AG04450 (cell line): ENCODE measurements at regions not wholly inside any gene's neighbourhood (a gene's known extent, or its start where the extent isn't known, plus 50 kb on each side); places are given as distances from the start of the nearest gene placed in this dataset.

Experiments
- CTCF ChIA-PET: fragments of 300-600, 350-600 bp; formaldehyde crosslinking; extraction: SDS; loops from one replicate; lab custom pipeline; 2022; ENCODE audit warnings: antibody characterized with exemption, inconsistent platforms; lab: Charles Lee
- POLR2A ChIA-PET: fragments of 350-600 bp; formaldehyde crosslinking; extraction: SDS; loops from one replicate; lab custom pipeline; 2021; ENCODE audit warnings: antibody characterized with exemption, inconsistent platforms; lab: Yijun Ruan, JAX
- DNase-seq: peaks from one replicate; pipeline ENCODE4 v3.0.0-alpha.2; 2011; ENCODE audit warnings: low read depth, low spot score
- H3K27ac ChIP-seq: one replicate; pipeline ENCODE4 v1.5.1; 2012; ENCODE audit warnings: low read depth, low read length, control low read depth
- H3K27me3 ChIP-seq: one replicate; pipeline ENCODE4 v1.6.0; 2012; ENCODE audit warnings: low read length; ENCODE audit not compliant: control insufficient read depth, insufficient read depth
- H3K4me3 ChIP-seq: 2 replicates; pipeline ENCODE4 v1.5.1; 2011; ENCODE audit warnings: mild to moderate bottlenecking, low read depth, low read length, control low read depth
- H3K9me3 ChIP-seq: 2 replicates; pipeline ENCODE4 v1.5.1; 2012; ENCODE audit warnings: low read length; ENCODE audit not compliant: control insufficient read depth, insufficient read depth
- CTCF ChIP-seq: IDR thresholded peaks from 2 replicates; pipeline ENCODE4 v1.5.1; 2011; ENCODE audit warnings: low read depth, low read length, control low read depth, inconsistent platforms

GRCh38 chr1:88208389-88208788, 475.7 kb upstream of the PKN2 start:
- Histone ChIP-seq H3K4me3 (no peak overlapping the region), H3K27ac (no peak overlapping the region), H3K9me3 (no peaks in the 10 kb centered on the region), H3K27me3 (no peaks in the 10 kb centered on the region)
- ChIA-PET CTCF (interaction anchor here (2.0 kb wide), 1 partner anchor 28 kb away, joined by 7 read pairs; no protein-coding TSS in a partner anchor), POLR2A (no interaction called here)
- no peak for TF ChIP-seq CTCF
- DNase-seq = no peak

GRCh38 chr1:88210103-88210787, 473.8 kb upstream of the PKN2 start:
- POLR2A ChIA-PET = no interaction called here
- CTCF ChIA-PET = no interaction called here
- Histone ChIP-seq H3K27me3 (no peaks in the 10 kb centered on the region), H3K27ac (no peak overlapping the region), H3K9me3 (no peaks in the 10 kb centered on the region), H3K4me3 (no peak overlapping the region)
- no peak for TF ChIP-seq CTCF
- no peak for DNase-seq

- CTCF ChIA-PET = no interaction called here
- no peak overlapping the region for H3K4me3 ChIP-seq
- H3K27me3 ChIP-seq = no peaks in the 10 kb centered on the region
- H3K27ac ChIP-seq = no peak overlapping the region
- POLR2A ChIA-PET = no interaction called here
- DNase-seq = no peak
- no peak for TF ChIP-seq CTCF
- no peaks in the 10 kb centered on the region for H3K9me3 ChIP-seq
Observed at GRCh38 chr1:88216441-88216840, 467.6 kb upstream of the PKN2 start.

GRCh38 chr1:88217386-88217785, 466.7 kb upstream of the PKN2 start:
- Histone ChIP-seq H3K27me3 (no peaks in the 10 kb centered on the region), H3K27ac (no peak overlapping the region), H3K9me3 (no peaks in the 10 kb centered on the region), H3K4me3 (no peak overlapping the region)
- ChIA-PET POLR2A (no interaction called here), CTCF (no interaction called here)
- no peak for TF ChIP-seq CTCF
- no peak for DNase-seq

- Histone ChIP-seq H3K27me3 (no peaks in the 10 kb centered on the region), H3K4me3 (no peak overlapping the region), H3K27ac (no peak overlapping the region), H3K9me3 (no peaks in the 10 kb centered on the region)
- DNase-seq = no peak
- ChIA-PET CTCF (no interaction called here), POLR2A (no interaction called here)
- TF ChIP-seq CTCF = no peak
Observed at GRCh38 chr1:88219521-88219920, 464.6 kb upstream of the PKN2 start.
